Head of caudate nucleus (tissue), 42 donors: ENCODE measurements at regions not wholly inside any gene's neighbourhood (a gene's known extent, or its start where the extent isn't known, plus 50 kb on each side); places are given as distances from the start of the nearest gene placed in this dataset.

ENCODE experiments used
- DNase-seq, 42 donors: peaks; one replicate each; pipeline versions ENCODE4 v3.0.0 to v3.0.0-alpha.2; 2020 to 2021; ENCODE audit warnings: mixed read lengths in 7 of 42
- intact Hi-C: fragments of 100-400 bp; cut with DNase I; formaldehyde crosslinking; loops from one replicate; pipeline ENCODE4 v1.15.0; 2022

- no peak for DNase-seq
- intact Hi-C loops: loop anchor here (10.0 kb wide), 1 partner anchor 76 kb away; no protein-coding TSS in a partner anchor
Observed at GRCh38 chrX:40188573-40189417, 91.0 kb upstream of the BCOR start.

DNA sequence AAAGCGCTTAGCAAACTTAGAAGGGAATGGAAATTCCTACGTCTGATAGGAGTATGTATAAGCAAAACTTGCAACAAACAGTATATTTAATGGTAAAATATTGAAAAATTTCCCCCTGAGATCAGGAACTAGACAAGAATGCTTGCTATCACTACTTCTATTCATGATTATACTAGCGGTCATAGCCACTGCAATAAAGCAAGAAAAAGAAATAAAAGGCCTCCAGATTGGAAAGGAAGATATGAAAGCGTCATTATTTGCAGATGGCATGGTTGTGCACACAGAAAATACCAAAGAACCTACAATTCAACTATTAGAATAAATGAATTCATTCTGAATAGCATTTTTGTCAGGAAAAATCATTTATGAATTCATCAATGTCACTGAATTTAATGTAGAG is 87.2 kb upstream of the BCOR start:
- intact Hi-C loops: loop anchor here (10.0 kb wide), 1 partner anchor 80 kb away; no protein-coding TSS in a partner anchor
- DNase-seq: no peak

DNA sequence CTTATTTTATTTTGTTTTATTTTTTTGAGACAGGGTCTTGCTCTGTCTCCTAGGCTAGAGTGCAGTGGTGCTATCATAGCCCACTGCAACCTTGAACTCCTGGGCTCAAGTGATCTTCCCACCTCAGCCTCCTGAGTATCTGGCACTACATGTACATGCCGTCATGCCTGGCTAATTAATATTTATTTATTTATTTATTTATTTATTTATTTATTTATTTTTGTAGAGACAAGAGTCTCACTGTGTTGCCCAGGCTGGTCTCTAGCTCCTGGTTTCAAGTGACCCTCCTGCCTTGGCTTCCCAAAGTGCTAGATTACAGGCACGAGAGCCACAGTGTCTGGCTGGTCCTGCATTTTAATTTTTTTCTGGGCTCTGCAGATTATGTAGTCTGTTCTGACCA is 84.9 kb upstream of the BCOR start:
- DNase-seq: no peak
- intact Hi-C loops: loop anchor here (10.0 kb wide), 1 partner anchor 82 kb away; no protein-coding TSS in a partner anchor

GRCh38 chrX:40182095-40182494 is 84.3 kb upstream of the BCOR start:
- intact Hi-C loops: loop anchor here (10.0 kb wide), 1 partner anchor 83 kb away; no protein-coding TSS in a partner anchor
- DNase-seq: no peak

GRCh38 chrX:40179283-40179682 is 81.5 kb upstream of the BCOR start:
- DNase-seq: no peak
- intact Hi-C loops: loop anchor here (5.0 kb wide), 1 partner anchor 72 kb away; no protein-coding TSS in a partner anchor

- intact Hi-C loops: loop anchor here (5.0 kb wide), 1 partner anchor 71 kb away; no protein-coding TSS in a partner anchor
- DNase-seq: no peak
Observed at GRCh38 chrX:40177942-40178715, 80.4 kb upstream of the BCOR start.

DNA sequence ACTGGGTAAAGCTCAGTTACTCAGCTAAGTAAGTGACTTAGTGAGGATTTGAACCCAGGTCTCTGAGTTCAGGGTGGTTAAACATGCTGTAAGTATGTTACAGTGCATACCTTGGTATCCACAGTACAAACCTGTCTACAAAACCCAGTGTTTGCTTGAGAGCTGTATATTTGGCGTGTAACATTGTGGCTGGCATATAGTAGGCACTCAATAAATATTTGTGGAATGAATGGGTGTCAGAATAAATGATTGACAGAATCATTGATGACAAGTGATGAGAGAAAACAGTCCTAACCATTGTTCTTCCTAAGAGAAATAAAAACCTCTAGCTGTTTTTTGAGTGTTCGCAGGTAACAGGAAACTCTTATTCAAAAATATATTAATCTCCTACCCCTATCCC is 79.7 kb upstream of the BCOR start:
- no peak for DNase-seq
- intact Hi-C loops: loop anchor here (5.0 kb wide), 1 partner anchor 70 kb away; no protein-coding TSS in a partner anchor

GRCh38 chrX:40177117-40177430 is 79.3 kb upstream of the BCOR start:
- DNase-seq: peak in 9 of 42 donors; percentile 17 to 61 (median 33)
- intact Hi-C loops: loop anchor here (5.0 kb wide), 1 partner anchor 70 kb away; no protein-coding TSS in a partner anchor

- peak in 38 of 42 donors; percentile 35 to 85 (median 67) for DNase-seq
- intact Hi-C loops: loop anchor here (5.0 kb wide), 1 partner anchor 69 kb away; no protein-coding TSS in a partner anchor
Observed at GRCh38 chrX:40176351-40177116, 78.8 kb upstream of the BCOR start.

DNA sequence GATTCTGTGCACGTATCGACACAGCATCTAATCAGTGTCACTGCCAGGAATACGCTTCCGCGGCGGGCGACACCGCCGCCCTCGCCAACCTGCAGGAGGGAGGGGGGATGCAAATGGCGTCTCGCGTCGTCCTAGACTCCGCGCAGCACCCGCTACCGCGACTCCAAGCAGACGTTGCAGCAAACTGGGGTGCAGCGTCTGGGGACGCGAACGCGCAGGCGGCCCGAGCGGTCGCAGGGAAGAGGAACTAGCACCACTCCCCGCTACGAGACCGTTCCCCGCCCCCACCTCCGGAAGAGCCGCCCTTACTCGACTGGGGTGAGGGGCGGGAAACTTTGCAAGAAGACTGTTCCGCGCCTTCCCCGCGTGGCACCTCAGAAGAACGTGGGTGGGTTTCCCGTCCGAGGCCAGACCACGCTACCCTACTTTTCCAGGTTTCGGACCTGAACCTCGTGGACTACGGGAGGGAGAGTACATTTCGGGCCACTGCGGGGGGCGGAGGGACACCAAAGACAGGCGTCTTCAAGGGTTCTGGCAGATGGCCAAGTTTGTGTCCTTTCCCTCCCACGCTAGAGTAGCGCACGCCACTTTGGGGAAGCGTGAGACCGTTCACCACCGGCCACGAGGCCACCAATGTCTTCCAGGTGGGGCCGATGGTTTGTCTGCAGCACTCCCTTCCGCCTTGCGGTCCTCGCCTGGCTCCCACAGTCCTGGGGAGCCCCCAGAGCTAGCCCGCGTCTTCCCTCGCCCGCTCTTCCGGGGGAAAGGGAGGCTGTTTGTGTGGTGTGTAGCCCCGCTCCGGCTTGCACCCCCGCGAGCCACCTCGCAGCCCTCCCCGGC is 78.0 kb upstream of the BCOR start:
- intact Hi-C loops: loop anchor here (5.0 kb wide), 1 partner anchor 68 kb away; no protein-coding TSS in a partner anchor
- DNase-seq: peak in 37 of 42 donors; percentile 42 to 79 (median 60)

DNA sequence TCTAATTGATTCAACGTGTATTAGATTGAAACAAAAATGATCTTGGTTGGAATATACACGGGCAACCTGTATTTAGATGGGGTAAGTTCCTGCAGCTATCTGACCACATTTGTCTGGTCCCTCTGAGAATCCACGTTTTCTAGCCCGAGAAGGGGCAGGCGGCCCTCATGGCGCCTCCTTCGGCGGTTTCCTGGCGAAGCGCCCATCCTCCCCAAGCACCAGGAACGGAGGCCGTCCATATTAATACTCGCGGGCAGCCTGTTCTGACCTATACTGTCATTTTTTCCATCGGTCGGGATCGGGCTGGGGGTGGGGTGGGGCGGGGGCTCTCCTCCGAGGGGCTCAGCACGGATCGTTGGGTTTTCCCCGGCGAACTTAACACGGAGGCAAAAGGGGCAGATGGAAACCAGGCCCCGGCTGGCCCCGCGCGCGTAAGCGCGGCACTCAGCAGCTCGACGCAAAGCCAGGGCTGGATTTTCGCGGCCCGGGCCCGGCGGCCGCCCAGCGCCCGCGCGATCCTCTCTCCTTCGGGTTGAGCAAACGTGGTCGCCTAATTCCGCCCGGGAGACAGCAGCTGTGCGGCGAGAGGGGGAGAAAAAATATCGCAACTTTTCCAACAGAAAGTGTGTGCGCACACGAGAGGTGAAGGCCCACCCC is 77.2 kb upstream of the BCOR start:
- intact Hi-C loops: loop anchor here (5.0 kb wide), 1 partner anchor 68 kb away; no protein-coding TSS in a partner anchor
- peak in 17 of 42 donors; percentile 14 to 76 (median 41) for DNase-seq

GRCh38 chrX:40174001-40174853 is 76.5 kb upstream of the BCOR start:
- peak in 25 of 42 donors; percentile 29 to 75 (median 52) for DNase-seq
- intact Hi-C loops: no loop called here

DNA sequence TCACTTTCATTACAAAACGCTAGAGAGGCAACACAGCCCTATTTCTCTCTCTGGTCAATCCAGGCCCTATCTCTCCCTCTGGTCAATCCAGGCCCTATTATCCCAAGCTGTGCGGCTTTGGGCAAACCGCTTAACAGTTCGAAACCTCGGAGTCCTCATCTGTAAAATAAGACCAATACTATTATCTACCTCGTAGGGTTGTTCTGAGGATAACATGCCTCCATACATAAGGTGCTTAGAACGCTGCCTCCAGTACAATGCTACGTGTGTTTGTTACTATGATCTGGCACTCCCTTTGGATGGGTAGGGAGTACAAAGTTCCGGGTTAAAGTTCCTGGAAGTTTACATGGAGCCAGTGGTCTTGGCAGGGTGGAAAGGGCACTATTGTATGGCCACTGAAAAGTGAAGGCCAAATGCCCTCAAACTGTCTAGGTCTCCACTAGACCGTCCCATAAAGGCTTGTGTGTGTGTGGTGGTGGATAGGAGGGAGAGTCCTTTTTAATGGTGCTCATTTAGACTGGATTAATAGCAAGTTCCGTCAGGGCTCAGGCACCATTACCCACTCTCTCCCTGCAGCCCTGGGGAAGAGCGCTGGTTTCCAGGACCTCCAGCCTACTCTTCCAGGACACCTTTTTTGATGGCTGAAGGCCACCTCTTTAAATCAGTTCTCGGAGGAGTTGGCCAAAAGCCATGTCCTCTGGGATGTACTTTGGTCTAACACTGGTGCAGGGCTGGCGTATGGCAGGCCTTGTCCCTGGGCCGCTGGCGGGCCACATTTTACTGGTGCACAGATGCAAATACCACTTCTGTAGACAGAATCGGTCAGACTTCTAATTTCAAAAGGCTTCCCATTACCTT is 75.6 kb upstream of the BCOR start:
- intact Hi-C loops: no loop called here

GRCh38 chrX:40172401-40173142 is 74.8 kb upstream of the BCOR start:
- peak in 26 of 42 donors; percentile 16 to 73 (median 42) for DNase-seq
- intact Hi-C loops: no loop called here

More for the DNA sequence above, 75.6 kb upstream of the BCOR start:
- no peak for DNase-seq
